ENCODE measurements at regions not wholly inside any gene's neighbourhood (a gene's known extent, or its start where the extent isn't known, plus 50 kb on each side); places are given as distances from the start of the nearest gene placed in this dataset.

DNA sequence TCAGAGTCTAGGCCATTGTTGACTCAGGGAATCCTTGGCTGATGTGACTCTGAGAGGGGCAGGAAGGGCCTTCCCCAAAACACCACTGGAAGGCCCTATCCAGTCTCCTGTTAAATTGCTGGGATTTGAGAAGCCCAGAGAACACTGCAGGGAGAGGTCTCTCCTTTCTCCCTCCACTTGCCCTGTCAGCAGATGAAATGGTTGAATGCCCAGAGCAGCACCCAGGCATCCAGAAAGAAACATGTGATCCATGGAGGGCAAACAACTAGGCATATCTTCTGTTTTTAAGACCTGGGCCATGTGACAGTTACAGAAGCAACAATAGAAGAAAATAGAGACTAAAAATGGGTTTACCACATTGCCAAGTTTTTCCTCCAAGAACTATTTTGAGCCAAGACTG, 291.1 kb downstream of the QDPR start:
- no peaks in the 10 kb centered on the region for H3K9me3 Mint-ChIP-seq
- no peaks in the 10 kb centered on the region for H3K27me3 Mint-ChIP-seq (ENCODE audit: low read depth)
- H3K4me3 Mint-ChIP-seq, result no peak overlapping the region
- no peaks in the 10 kb centered on the region for H3K36me3 Mint-ChIP-seq (ENCODE audit: low read depth)
- no peak overlapping the region for H3K27ac Mint-ChIP-seq
- no peak for DNase-seq
- CTCF ChIA-PET, result no interaction called here
- intact Hi-C loops (cut with micrococcal nuclease), result no loop called here
- no peaks in the 10 kb centered on the region for H3K4me1 Mint-ChIP-seq (ENCODE audit: low read depth)

DNA sequence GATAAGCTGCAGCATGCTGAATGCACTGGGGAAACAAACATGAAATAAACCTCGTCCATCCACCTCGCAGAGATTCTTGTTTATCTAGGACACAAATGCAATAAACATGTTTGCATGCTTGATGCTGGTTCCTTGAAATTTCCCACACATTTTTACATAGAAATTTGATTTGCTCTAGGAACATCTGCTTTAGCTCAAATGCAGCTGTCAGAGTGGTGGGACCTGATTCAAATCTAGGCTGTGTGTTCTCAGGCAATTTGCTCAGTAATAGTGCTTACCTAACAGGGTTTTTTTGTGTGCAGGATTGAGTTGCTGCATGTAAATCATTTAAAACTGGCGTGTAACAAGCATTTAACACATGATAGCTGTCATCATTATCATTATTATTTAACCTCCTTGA, 293.1 kb downstream of the QDPR start:
- Mint-ChIP-seq H3K4me1 (ENCODE audit: low read depth) (no peaks in the 10 kb centered on the region), H3K9me3 (peaks cover 3% of the 10 kb centered on the region), H3K27ac (no peak overlapping the region), H3K36me3 (ENCODE audit: low read depth) (no peaks in the 10 kb centered on the region), H3K4me3 (no peak overlapping the region), H3K27me3 (ENCODE audit: low read depth) (no peaks in the 10 kb centered on the region)
- intact Hi-C loops (cut with micrococcal nuclease), result no loop called here
- CTCF ChIA-PET, result interaction anchor here (0.8 kb wide), 1 partner anchor 44 kb away, joined by 3 read pairs; no protein-coding TSS in a partner anchor
- DNase-seq, result no peak

DNA sequence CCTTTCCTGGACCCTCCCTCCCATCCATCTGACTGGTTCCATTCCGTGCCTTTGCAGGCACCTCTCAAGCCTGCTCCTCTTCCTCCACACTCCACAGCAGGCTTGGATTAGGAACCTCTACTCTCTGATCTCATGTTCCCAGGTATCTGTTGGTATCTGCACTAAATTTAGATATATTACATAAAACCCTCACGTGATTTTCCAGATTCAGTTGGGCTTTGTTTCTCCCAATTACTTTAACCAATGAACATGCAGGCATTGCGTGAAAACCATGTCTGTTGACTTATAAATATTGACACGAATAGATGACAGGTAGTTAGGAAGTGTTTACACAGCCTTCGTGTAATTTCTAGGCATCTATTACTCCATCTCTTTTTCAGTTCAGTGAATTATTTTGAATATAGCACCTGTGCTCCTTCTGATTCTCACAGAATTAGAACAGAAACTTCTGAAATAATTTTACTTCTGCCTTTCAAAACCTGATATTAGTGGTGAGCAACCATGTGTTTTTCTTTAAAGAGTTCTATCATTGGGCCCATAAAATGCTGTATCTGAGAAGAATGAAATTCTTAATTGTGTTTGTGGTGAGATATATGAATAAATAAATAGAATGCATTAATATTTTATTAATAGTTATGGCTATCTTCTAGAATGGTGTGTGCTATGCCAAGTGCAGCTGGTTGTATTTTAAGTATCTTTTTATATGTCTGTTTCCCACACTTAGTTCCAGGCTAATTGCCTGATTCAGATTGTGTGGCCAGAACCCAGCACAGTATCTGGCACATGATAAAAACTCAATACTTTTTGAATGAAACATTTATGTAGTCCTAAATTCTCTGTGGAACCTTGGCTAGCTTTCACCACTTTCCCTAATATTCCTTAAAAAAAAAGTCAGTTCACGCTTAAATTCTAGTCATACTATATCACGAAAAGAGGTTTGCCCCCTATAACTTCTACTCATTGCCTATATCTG, 304.8 kb downstream of the QDPR start:
- Mint-ChIP-seq H3K9me3 (peaks cover 8% of the 10 kb centered on the region), H3K4me3 (no peak overlapping the region), H3K27me3 (ENCODE audit: low read depth) (peaks cover 23% of the 10 kb centered on the region), H3K27ac (no peak overlapping the region), H3K36me3 (ENCODE audit: low read depth) (no peaks in the 10 kb centered on the region), H3K4me1 (ENCODE audit: low read depth) (no peaks in the 10 kb centered on the region)
- intact Hi-C loops (cut with micrococcal nuclease), result no loop called here
- CTCF ChIA-PET, result no interaction called here
- no peak for DNase-seq

DNA sequence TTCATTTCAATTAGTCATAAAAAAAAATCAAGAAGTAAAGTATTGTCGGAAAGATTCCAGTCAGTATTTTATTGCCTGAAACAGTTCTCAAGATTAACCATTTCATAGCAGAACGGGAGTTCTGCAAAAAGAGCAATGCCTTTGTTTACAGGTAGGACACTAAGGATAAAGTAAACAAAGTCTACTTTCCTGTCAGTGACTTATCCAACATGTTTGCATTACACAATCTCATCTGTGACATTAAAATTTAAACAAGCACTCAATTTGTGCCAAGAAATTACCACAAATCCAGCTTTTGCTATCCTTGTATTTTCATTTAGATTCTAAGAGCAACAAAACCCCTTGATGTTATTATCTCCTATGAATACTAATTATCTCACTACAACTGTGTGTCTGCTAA, 306.5 kb upstream of the LDB2 start:
- intact Hi-C loops (cut with micrococcal nuclease), result no loop called here

DNA sequence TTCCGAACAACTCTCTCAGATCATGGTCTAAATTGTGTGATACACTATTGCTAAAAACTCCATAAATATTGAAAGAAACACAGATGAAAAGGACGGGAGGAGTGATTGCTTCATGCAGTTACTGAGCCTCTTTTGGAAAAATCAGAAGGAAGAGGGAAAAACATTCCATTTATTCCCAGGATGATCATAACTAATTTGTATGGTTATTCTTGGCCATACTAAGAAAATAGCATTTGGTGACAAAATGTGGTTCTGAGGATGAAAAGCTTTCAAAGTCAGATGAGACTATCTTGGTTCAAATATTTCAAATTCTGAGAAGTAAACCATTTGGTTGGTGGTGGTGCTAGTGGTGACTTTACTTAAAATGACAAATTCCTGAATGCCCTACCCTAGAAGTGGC, 305.4 kb upstream of the LDB2 start:
- no peak overlapping the region for H3K27ac Mint-ChIP-seq
- CTCF ChIA-PET, result no interaction called here
- intact Hi-C loops (cut with micrococcal nuclease), result no loop called here
- no peaks in the 10 kb centered on the region for H3K4me1 Mint-ChIP-seq (ENCODE audit: low read depth)
- H3K27me3 Mint-ChIP-seq (ENCODE audit: low read depth), result peaks cover 26% of the 10 kb centered on the region
- no peak for DNase-seq
- H3K36me3 Mint-ChIP-seq (ENCODE audit: low read depth), result no peaks in the 10 kb centered on the region
- H3K4me3 Mint-ChIP-seq, result no peak overlapping the region
- peaks cover 9% of the 10 kb centered on the region for H3K9me3 Mint-ChIP-seq

More for the DNA sequence above, 306.5 kb upstream of the LDB2 start:
- H3K4me3 Mint-ChIP-seq, result no peak overlapping the region
- no peak overlapping the region for H3K27ac Mint-ChIP-seq
- CTCF ChIA-PET, result interaction anchor here (1.1 kb wide), 1 partner anchor 146 kb away, joined by 6 read pairs; no protein-coding TSS in a partner anchor
- no peak for DNase-seq
- H3K4me1 Mint-ChIP-seq (ENCODE audit: low read depth), result no peaks in the 10 kb centered on the region
- no peaks in the 10 kb centered on the region for H3K36me3 Mint-ChIP-seq (ENCODE audit: low read depth)
- peaks cover 25% of the 10 kb centered on the region for H3K27me3 Mint-ChIP-seq (ENCODE audit: low read depth)
- peaks cover 8% of the 10 kb centered on the region for H3K9me3 Mint-ChIP-seq

DNA sequence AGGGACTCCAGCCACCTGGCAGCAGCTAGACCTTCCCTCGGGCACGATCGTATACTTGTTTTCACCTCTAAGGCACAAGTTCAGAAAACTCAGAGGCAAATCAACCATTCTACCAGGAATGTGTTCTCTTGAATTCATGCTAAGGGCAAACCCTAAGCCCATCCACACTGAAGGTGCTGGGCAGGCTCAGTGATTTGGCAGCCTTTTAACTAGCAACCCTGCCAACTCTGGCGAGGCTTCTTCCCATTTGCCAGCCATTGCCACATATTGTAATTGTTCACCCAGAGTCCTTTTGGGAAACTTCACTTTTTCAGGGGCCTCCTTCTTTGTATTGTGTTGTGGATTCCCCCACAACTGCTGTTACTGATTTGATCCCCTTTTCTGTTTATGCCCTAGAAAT, 298.6 kb upstream of the LDB2 start:
- Mint-ChIP-seq H3K4me3 (no peak overlapping the region), H3K36me3 (ENCODE audit: low read depth) (no peaks in the 10 kb centered on the region), H3K27ac (no peak overlapping the region), H3K9me3 (peaks cover 3% of the 10 kb centered on the region), H3K27me3 (ENCODE audit: low read depth) (peaks cover 5% of the 10 kb centered on the region), H3K4me1 (ENCODE audit: low read depth) (no peaks in the 10 kb centered on the region)
- CTCF ChIA-PET, result no interaction called here
- intact Hi-C loops (cut with micrococcal nuclease), result no loop called here
- no peak for DNase-seq

DNA sequence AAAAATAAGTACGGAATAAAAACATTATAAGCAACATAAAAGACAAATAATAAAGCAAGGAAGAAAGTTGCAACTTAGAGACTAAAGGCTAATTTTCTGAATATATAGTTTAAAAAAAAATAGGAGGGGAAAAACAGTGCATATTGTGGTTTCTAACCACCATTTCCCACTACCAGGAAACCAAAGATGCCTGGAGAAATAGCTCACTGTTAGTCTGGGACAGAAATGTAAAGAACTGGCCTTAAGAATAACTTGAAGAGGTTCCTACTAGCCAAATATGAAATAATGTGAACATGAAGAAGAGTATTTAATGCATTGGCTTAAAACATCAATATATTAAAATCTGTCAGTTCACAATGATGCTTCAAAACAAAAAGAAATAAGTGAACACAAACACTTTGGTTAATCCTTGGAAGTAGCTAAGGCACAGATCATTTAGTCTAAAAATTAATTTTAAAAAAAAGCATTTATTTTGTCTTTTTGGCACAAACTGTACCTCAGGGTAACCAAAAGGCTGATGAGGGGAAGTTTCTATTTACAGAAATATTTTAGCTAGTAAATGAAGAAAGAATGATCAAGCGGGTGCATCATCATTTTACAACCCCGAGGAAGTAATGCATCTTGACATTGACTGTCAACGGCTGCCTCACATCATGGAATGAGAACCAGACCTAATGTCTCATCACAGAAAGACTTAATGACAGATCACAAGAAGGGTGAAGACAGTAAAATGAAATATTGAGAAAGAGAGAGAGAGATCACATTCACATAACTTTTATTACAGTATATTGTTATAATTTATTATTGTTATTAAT, 297.2 kb upstream of the LDB2 start:
- no peak for DNase-seq
- H3K27me3 Mint-ChIP-seq (ENCODE audit: low read depth), result peaks cover 3% of the 10 kb centered on the region
- CTCF ChIA-PET, result interaction anchor here (0.6 kb wide), 1 partner anchor 319 kb away, joined by 5 read pairs; no protein-coding TSS in a partner anchor
- H3K36me3 Mint-ChIP-seq (ENCODE audit: low read depth), result no peaks in the 10 kb centered on the region
- H3K4me3 Mint-ChIP-seq, result no peak overlapping the region
- peaks cover 3% of the 10 kb centered on the region for H3K9me3 Mint-ChIP-seq
- H3K27ac Mint-ChIP-seq, result no peak overlapping the region
- intact Hi-C loops (cut with micrococcal nuclease), result no loop called here
- H3K4me1 Mint-ChIP-seq (ENCODE audit: low read depth), result no peaks in the 10 kb centered on the region

DNA sequence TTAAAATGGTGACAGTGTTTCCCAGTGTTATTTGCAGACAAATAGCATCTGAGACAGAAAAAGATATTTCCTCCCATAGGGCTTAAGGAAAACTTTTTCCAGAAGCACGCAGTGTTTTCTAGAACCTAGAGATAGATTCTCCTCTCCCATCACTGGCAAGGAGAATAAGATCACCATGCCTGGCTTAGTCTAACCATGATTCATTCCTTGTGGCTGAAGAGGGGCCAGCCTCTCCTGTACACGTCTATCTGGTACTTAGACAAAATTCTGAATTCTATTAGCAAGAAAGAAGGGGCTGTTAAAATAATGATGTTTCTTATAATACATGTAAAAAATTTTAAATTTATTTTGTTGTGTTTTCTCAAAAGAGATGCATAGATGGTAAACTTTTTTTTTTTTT, 296.1 kb upstream of the LDB2 start:
- H3K27ac Mint-ChIP-seq, result no peak overlapping the region
- H3K4me3 Mint-ChIP-seq, result no peak overlapping the region
- intact Hi-C loops (cut with micrococcal nuclease), result no loop called here
- no peaks in the 10 kb centered on the region for H3K4me1 Mint-ChIP-seq (ENCODE audit: low read depth)
- H3K27me3 Mint-ChIP-seq (ENCODE audit: low read depth), result peaks cover 3% of the 10 kb centered on the region
- no peak for DNase-seq
- no peaks in the 10 kb centered on the region for H3K36me3 Mint-ChIP-seq (ENCODE audit: low read depth)
- H3K9me3 Mint-ChIP-seq, result peaks cover 6% of the 10 kb centered on the region
- CTCF ChIA-PET, result no interaction called here

DNA sequence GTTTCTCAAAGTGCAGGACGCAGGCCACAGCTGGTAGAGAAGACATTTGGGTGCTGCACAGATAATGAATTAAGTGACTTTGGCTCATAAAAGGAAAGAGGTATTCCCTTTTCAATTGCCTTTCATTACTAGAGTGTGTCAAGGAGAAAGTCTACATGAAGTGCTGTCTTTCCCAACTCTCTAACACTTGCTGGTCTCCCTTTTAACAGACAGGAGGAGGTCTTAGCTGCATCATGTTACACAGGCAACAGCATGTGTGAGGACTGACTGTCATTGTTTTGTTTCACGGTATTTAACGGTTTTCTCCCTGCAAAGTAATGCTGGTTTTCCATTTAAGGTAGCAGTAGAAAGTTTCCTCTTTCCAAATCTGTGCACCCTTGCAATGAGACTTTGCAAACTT, 291.3 kb upstream of the LDB2 start:
- no peak for DNase-seq
- CTCF ChIA-PET, result no interaction called here
- Mint-ChIP-seq H3K4me3 (no peak overlapping the region), H3K27ac (no peak overlapping the region), H3K9me3 (peaks cover 3% of the 10 kb centered on the region), H3K36me3 (ENCODE audit: low read depth) (no peaks in the 10 kb centered on the region), H3K27me3 (ENCODE audit: low read depth) (peaks cover 4% of the 10 kb centered on the region), H3K4me1 (ENCODE audit: low read depth) (no peaks in the 10 kb centered on the region)
- intact Hi-C loops (cut with micrococcal nuclease), result no loop called here

DNA sequence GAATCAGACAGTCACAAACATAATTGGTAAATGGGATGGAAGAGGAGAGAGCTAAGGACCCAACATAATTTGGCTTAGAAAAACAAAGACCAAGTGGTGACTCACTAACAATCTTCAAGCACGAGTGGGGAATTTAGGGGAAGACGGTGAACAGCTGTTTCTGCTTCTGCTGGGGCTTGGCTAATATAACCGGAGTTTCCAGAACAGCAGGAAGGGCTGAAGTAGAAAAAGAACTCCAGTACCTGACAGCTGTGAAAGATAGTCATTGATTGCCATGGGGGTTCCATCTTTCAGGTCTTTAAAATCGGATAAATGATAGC, 290.9 kb upstream of the LDB2 start:
- Mint-ChIP-seq H3K9me3 (peaks cover 3% of the 10 kb centered on the region), H3K4me3 (no peak overlapping the region), H3K36me3 (ENCODE audit: low read depth) (no peaks in the 10 kb centered on the region), H3K27ac (no peak overlapping the region), H3K27me3 (ENCODE audit: low read depth) (peaks cover 4% of the 10 kb centered on the region), H3K4me1 (ENCODE audit: low read depth) (no peaks in the 10 kb centered on the region)
- intact Hi-C loops (cut with micrococcal nuclease), result no loop called here
- no peak for DNase-seq
- CTCF ChIA-PET, result interaction anchor here (0.6 kb wide), 1 partner anchor 693 kb away, joined by 4 read pairs; no protein-coding TSS in a partner anchor

DNA sequence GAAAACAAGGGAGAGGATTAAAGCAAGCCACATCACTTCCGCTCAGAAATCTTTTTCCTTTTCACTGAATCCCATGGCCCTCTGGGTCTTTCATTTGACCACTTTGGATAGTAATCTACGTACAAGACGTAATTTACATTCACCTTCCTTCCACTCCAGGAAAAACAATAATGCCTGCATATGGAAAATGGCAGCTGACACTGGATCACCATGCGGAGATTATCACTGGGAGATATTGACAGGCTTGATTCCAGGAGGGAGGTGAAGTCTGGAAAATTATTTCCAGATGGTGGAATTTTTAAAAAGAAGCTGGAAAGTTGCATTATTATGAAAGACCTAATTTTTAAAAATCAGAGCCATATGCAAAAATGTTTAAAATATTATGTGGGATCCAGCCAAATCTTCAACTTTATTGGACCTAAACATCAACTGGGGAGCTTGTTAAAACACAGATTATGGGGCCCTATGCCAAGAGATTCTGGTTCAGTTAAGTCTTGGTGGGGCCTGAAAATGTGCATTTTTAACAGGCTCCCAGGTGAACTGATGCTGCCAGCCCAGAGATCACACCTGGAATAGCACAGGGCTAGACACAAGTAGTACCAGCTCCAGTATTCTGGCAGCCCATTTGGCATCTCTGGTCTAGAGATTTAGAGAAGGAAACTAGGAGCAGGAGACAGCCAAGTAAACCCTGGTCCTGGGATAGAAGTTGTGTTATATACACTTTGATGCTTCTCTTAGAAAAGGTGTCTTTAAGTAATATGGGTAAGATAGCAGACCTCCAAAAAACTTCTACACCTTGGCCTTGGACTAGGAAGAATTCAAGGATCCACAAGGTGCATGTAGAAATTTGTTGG, 290.3 kb upstream of the LDB2 start:
- Mint-ChIP-seq H3K4me1 (ENCODE audit: low read depth) (no peaks in the 10 kb centered on the region), H3K27me3 (ENCODE audit: low read depth) (peaks cover 4% of the 10 kb centered on the region), H3K9me3 (peaks cover 3% of the 10 kb centered on the region), H3K27ac (no peak overlapping the region), H3K36me3 (ENCODE audit: low read depth) (no peaks in the 10 kb centered on the region), H3K4me3 (no peak overlapping the region)
- DNase-seq, result no peak
- intact Hi-C loops (cut with micrococcal nuclease), result no loop called here
- CTCF ChIA-PET, result interaction anchor here (0.6 kb wide), 1 partner anchor 693 kb away, joined by 4 read pairs; no protein-coding TSS in a partner anchor

DNA sequence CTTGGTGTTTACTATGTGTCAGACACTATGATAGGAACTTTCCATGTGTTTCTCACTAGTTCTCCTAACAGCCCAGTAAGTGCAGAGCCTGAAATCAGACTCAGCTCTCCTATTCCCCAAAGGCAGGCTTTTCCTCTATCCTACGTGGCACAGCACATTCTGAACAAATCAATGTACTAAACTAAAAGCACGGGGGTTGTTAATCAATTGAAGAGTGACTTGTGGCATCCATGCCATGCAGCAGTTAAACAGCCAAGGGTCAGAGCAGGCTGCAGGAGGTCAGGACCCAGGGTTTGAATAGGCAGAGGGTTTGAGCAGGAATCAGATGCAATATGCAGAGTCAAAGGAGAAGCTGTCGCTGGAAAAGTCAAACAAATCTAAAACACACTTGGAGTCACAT, 289.7 kb upstream of the LDB2 start:
- Mint-ChIP-seq H3K27ac (no peak overlapping the region), H3K4me3 (no peak overlapping the region), H3K27me3 (ENCODE audit: low read depth) (peaks cover 4% of the 10 kb centered on the region), H3K36me3 (ENCODE audit: low read depth) (no peaks in the 10 kb centered on the region), H3K9me3 (peaks cover 3% of the 10 kb centered on the region), H3K4me1 (ENCODE audit: low read depth) (no peaks in the 10 kb centered on the region)
- no peak for DNase-seq
- intact Hi-C loops (cut with micrococcal nuclease), result no loop called here
- CTCF ChIA-PET, result no interaction called here
